ENCODE measurements at regions not wholly inside any gene's neighbourhood (a gene's known extent, or its start where the extent isn't known, plus 50 kb on each side); places are given as distances from the start of the nearest gene placed in this dataset.
"Not testable (repeated sequence)": the region's sequence is repeated elsewhere in the genome, so short reads cannot be mapped to it uniquely, and the experiment has no call there.

- DNase-seq: no peak
Measured at GRCh38 chr20:2203436-2203835, 92.4 kb upstream of the TGM3 start.

GRCh38 chr20:2204021-2204420, 91.8 kb upstream of the TGM3 start:
- DNase-seq: no peak

DNA sequence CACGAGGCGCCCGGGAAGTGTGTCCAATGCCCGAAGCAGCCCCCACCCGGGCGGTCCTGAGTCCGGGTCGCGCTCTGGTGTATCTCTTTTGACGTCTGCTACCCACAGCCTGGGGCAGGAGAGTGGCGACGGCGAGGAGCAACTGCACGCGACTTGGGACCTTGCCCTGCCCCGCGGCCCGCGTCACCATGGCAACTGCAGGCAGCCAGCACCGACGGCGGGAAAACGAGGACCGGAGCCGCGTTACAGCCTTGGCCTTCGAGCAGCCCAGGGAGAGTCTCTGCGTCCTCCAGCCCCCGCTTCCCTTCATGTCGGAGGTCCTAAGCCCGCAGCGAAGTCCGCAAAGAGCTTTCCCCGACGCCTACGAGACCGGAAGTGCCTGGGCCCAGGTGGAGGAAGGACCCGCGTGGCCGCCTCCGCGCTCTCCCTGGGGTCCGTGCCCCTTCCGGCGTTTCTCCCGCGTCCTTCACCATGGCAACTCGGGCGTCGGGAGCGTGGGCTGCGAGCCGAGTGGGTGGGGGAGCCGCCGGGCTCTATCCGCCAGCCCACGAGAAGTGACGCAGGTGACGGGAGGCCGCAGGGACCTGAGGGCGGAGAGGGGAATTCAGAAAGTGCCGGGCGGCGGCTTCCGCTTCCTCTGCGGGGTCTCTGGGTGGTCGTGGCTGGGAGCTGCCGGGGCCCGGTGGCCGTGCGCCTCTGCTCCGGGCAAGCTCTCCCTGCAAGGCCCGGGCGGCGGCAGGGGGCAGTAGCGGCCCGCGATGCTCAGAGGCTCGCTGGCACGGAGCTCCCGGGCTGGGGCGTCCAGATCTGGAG, 88.6 kb upstream of the TGM3 start:
- peak; percentile 5 for DNase-seq

- no peak for DNase-seq
Measured at GRCh38 chr20:2207770-2208097, 88.1 kb upstream of the TGM3 start.

DNA sequence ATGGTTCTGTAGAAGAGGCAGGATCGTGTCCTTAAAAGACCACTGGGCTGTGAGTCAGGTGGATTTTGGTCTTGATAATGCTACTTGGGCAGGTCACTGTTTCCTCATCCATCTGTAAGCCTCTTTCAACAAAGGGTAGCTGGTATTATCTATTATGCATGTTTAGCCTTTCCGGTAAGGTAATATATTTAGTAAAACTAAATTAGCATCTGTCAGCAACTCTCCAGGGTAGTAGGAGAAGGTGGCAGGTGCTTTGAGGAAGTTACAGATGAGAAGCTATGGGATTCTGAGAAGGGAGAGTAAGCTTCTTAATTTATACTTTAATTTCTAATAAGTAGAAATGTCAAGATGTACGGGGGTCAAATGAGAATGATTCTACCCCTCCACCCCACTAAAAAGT, 86.9 kb upstream of the TGM3 start:
- no peak for DNase-seq

DNA sequence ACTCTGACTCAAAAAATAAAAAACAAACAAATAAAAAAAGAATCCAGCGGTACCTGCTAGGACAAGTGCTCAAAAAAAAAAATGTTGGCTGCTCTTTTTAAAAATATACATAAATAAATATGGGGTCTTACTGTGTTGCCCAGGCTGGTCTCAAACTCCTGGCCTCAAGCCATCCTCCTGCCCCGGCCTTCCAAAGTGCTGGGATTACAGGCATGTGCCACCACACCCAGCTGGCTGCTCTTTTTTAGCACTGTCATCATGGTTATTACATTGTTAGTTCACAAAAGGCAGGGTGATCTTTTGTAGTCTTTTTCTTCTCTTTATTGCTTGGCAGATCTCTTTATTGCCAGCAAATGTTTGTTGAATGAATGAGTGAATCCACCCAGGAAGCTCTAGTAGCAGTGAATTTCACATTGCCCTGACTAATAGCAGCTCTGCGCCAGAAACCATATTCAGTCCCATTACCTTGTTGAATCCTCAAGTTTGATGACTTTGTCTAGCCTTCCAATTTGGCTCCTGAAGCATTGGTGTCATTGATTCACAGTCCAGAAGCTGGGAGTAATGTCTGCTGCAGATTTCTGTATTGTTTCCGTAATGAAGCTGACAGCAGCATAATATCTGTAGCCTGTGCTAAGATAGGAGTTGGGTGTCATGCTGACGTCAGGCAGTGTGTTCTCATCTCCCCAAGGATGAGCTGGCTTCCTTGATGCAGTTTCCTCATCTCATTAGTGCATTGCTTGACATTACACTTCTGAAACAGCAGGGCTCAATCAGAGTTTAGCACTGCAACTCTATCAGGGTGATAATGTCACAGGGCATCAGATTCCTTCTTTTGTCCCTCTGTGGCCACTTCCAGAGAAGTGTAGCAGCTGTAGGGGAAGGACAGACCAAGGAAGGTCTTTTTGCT, 84.9 kb upstream of the TGM3 start:
- DNase-seq: no peak

DNA sequence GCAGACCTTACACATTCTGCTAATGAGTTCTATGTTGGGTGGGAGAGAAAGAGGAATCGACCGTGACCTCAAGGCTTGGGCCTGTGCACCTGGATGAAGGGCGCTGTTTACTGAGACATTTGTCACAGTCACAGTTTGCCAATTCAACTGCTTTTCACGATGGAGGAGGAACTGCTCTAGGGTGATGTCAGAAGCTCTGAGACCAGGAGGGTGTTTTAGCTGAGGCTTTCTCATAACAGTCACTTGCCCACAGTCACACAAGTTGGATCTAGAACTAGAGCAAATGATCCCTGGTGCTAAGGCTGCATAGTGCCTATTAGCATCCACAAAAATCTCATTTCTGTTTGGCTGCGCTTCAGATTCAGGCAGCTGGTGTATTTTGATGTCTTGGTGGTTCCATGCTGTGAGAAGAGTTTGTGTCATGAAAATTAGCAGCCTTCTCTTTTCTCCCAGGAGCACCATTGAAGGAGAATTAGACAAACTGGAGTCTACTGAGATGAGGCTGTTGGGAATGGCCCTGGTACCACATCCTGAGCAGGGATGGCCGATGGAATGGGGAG, 83.3 kb upstream of the TGM3 start:
- DNase-seq: no peak

DNA sequence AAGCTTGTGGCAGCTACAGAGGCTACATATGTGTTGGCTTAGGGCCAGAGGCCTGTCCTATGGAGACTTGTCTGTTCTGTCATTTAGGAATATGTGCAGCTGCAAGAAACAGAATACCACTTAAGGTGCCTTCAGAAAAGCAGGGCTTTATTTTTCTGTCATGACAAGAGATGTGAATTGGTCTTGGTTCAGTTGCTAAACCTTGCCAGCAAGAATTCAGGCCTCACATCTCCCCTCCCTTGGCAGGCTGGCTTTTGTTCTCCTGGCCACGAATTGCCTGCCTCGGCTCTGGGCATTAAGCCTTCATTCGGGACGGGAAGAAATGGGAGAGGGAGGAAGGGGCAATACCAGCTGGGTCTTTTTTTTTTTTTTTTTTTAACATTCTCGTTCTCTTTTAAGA, 82.4 kb upstream of the TGM3 start:
- no peak for DNase-seq

GRCh38 chr20:2217857-2218539, 77.8 kb upstream of the TGM3 start:
- DNase-seq: no peak

GRCh38 chr20:2219481-2220006, 76.3 kb upstream of the TGM3 start:
- DNase-seq: no peak

DNA sequence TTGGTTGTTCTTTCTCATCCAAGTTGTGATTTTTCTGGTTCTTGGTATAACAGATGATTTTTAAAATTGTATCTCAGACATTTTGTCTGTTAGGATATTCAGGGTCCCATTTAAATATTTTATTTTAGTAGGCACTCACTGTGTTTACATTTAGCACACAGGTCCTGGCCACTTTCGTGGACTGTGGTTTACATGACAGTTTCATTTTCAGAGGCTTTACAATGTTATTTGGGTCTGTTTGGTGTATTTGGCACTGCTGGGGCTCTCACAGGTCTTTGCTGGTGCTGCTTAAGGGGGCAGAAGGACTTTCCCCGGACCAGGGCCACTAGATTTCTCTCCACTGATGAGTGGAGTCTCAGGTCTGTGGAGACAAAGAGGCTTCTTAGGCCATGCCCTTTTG, 75.5 kb upstream of the TGM3 start:
- DNase-seq: no peak

GRCh38 chr20:2221921-2222320, 73.9 kb upstream of the TGM3 start:
- DNase-seq: no peak

DNA sequence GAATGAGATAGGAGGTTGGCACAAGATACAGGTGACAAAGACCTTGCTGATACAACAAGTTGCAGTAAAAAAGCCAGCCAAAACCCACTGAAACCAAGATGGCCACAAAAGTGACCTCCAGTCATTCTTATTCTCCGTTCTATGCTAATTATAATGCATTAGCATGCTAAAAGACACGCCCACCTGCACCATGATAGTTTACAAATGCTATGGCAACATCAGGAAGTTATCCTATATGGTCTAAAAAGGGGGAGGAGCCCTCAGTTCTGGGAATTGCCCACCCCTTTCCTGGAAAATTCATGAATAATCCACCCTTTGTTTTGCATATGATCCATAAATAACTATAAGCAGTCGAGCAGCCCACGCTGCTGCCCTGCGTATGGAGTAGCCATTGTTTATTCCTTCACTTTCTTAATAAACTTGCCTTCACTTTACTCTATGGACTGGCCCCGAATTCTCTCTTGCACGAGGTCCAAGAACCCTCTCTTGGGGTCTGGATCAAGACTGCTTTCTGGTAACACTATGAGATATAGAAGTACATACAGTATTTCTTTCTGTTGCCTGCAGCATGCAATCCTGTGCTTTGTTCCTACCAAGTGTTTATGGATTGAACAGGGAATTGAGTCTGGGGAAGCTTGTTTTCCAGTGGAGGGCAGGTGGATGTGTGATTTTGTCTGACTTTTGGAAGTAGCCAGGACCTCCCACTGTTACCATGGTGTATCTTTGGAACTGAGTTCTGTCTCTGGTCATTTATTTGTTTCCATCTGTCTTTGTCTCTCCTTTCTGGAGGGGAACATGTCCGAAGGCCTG, 72.0 kb upstream of the TGM3 start:
- no peak for DNase-seq

- no peak for DNase-seq
Measured at GRCh38 chr20:2224368-2224639, 71.5 kb upstream of the TGM3 start.

DNA sequence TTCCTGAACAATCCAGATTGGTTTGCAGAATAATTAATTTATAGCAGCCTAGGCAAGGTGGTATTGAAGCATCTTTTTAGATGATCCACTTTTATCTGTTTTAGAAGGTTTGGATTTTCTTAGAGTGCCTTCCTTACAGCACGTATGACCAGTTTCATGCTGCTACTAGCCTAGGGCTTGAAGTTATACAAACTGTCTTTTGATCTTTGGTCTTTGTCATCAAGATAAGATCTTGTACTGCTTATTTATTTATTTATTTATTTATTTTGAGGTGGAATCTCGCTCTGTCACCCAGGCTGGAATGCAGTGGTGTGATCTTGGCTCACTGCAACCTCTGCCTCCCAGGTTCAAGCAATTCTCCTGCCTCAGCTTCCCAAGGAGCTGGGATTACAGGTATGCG, 68.5 kb upstream of the TGM3 start:
- DNase-seq: not testable (repeated sequence)

DNA sequence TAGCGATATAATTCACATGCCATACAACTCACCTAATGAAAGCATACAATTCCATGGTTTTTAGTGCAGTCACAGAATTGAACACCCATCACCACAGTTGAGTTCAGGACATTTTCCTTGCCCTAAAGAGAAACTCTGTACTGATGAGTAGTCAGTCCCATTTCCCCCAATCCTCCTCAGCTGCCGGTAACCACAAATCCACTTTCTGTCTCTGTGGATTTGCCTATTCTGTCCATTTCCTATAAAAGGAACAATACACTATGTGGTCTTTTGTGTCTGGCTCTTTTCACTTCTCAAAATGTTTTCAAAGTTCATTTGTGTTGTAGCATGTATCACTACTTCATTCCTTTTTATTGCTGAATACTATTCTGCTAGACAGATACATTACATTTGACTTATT, 67.9 kb upstream of the TGM3 start:
- no peak for DNase-seq

- DNase-seq: no peak
Measured at GRCh38 chr20:2228926-2229325, 66.9 kb upstream of the TGM3 start.

- DNase-seq: no peak
Measured at GRCh38 chr20:2230726-2231488, 64.9 kb upstream of the TGM3 start.

DNA sequence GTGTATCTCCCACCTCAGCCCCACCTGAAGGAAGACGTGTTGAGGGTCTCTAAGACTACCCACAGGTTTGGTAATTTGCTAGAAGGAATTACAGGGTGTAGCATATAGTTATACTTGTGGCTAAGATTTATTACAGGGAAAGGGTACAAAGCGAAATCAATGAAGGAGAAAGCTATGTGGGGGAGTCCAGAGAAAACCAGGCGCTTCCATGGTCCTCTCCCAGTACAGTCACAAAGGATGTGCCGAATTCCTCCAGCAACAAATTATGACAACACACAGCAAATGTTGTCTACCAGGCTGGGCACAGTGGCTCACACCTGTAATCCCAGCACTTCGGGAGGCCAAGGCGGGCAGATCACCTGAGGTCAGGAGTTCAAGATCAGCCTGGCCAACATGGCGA, 64.1 kb upstream of the TGM3 start:
- DNase-seq: no peak

DNA sequence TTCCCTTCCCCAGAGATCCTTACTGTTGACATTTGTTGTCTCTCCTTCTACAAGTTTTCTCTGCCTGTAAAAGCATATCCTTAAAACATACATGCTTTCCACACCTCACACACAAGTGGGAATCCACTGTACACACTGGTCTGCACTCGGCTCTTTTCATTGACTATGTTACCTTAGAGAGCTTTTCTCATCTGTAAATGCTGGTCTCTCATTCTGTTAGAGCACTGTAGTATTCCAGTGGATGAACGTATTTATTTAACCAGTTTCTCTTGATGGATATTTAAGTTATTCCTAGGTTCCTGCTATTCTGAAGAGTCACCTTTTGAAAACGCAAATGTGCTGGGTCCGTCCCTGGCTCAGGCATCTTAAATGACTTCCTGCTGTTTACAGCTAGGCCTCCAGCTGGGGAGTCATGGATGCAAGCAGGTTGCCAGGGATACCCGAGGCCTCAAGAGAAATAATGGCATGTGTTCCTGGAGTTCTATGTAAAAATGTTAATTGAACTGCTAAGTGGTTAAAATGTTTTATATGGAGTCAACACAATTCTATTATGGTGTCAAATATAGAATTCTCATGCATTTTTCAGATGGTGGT, 61.1 kb upstream of the TGM3 start:
- no peak for DNase-seq

DNA sequence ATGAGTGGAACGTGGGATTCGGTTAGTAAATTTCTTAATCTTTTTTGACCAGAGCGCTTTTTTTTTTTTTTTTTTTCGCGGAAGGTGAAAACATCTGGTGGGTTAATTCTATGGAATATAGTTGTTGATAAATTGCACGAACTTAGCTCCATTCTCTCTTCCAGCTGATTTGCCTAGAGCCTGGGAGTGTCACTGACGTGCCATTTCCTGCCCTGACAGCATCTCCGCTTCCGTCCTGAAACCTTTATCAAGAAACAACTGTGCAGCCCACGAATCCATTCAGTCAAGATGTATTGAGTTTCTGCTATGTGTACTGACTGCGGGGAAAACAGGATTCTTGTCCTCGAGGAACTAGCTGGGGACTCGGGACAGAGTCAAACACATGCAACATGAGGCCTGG, 59.5 kb upstream of the TGM3 start:
- DNase-seq: no peak

Data from NCI-H524 treated with DMSO at 0.1 percent for 48 hours (cell line).